Jurkat, Clone E6-1 (cell line): ENCODE measurements at regions not wholly inside any gene's neighbourhood (a gene's known extent, or its start where the extent isn't known, plus 50 kb on each side); places are given as distances from the start of the nearest gene placed in this dataset.
"Not testable (repeated sequence)": the region's sequence is repeated elsewhere in the genome, so short reads cannot be mapped to it uniquely, and the experiment has no call there.

Experiments used
- DNase-seq: peaks from one replicate; pipeline ENCODE4 v3.0.0-alpha.2; 2011; ENCODE audit warnings: low read depth, low spot score
- H3K4me3 ChIP-seq: 2 replicates; pipeline ENCODE4 v1.5.1; 2011; ENCODE audit warnings: mild to moderate bottlenecking, low read length, control low read depth, moderate library complexity

- DNase-seq, result no peak
- no peak overlapping the region for H3K4me3 ChIP-seq
Measured at GRCh38 chr5:154702477-154702876, 52.7 kb upstream of the LARP1 start.

- H3K4me3 ChIP-seq, DNase-seq: not testable (repeated sequence)
Measured at GRCh38 chr5:154701725-154702124, 53.5 kb upstream of the LARP1 start.

- no peak for DNase-seq
- no peak overlapping the region for H3K4me3 ChIP-seq
Measured at GRCh38 chr5:154701181-154701580, 54.0 kb upstream of the LARP1 start.

DNA sequence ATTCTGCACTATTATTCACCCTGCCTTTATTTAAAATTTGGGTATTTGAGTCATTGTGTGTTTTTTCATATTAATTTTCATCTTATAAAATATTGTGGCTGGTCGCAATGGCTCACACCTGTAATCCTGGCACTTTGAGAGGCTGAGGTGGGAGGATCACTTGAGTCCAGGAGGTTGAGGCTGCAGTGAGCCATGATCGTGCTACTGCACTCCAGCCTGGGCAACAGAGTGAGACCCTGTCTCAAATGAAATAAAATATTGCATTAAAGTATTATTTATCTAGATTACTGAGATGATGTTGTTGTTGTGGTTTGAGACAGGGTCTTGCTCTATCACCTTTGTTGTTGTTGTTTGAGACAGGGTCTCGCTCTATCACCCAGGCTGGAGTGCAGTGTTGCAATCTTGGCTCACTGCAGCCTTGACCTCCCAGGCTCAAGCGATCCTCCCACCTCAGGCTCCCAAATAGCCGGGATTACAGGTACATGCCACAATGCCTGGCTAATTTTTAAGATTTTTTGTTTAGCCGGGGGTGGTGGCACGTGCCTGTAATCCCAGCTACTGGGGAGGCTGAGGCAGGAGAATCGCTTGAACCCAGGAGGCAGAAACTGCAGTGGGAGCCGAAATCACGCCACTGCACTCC lies 54.8 kb upstream of the LARP1 start:
- DNase-seq, H3K4me3 ChIP-seq: not testable (repeated sequence)

DNA sequence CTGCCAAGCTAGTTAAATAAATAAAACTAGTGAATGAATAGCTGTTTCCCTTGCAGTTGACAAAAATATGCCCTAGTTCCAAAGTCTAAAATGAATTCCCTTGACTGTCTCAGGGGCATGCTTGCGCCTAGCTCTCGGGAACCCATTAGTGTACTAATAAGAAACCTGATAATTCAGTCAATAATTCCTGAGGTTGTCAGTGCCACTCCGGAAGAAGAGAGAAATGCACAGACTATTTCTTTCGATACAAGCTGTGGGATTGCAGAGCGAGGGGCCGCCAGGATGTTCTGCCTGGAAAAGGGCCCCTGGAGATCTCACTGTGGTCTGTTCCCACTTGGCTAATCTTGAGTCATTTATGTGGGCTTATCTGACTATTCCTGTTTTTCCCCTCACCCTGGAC lies 56.4 kb upstream of the LARP1 start:
- DNase-seq, result no peak
- H3K4me3 ChIP-seq, result no peak overlapping the region

DNA sequence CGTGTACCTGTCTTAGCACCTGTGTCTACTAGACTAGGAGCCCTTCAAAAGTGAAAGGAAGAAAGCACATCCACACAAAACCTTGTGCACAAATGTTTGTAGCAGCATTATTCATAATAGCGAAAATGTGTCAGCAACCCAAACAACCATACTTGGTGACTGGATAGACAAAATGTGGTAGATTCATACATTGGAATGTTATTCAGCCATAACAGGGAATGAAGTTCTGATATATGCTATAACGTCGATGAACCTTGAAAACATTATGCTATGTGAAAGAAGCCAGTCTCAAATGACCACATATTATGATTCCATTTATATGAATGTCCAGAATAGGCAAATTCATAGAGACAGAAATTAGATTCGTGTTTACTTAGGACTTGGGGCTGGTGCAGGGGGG lies 57.8 kb upstream of the LARP1 start:
- H3K4me3 ChIP-seq, result no peak overlapping the region
- DNase-seq, result no peak

- DNase-seq, result no peak
- H3K4me3 ChIP-seq, result no peak overlapping the region
Measured at GRCh38 chr5:154696891-154697290, 58.3 kb upstream of the LARP1 start.

DNA sequence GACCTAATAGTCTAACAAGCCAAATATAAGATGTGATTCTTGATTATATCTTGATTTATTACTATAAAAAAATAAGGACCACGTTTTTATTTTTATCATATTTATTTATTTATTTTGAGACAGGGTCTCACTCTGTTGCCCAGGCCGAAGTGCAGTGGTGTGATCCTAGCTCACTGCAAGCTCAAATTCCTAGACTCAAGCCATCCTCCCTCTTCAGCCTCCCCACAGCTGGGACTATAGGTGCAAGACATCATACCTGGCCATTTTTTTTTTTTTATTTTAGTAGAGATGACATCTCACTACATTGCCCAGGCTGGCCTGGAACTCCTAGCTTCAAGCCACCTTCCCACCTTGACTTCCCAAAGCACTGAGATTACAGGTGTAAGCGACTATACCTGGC lies 61.0 kb upstream of the LARP1 start:
- H3K4me3 ChIP-seq, result no peak overlapping the region
- DNase-seq, result no peak

DNA sequence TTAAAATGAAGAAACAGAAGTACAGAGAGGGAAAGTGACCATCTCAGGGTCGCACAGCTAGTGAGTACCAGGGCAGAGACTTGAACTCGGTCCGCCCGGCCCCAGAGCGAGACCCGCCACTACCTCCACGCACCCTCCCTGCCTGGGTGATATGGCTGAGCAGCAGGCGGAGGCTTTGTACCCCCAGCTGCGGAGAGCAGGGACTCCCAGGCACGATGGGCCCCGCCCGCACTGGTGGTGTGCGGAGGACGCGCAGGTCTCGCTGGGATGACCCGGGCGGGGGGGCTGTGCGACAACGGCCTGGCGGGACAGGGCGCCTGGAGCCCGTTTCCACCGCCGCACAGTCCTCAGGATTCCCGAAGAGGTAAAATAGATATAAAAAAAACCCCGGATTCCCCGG lies 64.7 kb upstream of the LARP1 start:
- no peak overlapping the region for H3K4me3 ChIP-seq
- no peak for DNase-seq

DNA sequence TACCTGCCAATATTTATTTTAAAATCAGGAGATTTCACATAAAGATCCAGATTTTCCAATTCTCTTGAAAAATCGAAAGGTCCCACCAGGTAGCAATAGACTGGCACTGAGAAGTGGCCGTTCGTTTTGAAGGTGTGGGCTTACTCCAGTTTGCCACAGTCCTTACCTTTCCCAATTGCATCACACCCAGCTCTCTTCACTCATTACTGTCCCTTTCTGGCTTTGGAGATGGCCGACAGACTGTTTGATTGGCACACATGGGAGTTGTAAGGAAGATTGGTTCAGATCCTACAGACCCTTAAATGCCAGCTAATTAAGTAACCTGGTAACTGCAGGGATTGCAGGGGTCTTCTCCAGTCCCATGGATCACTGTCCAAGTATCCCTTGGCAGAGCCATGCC lies 68.7 kb upstream of the LARP1 start:
- H3K4me3 ChIP-seq, result no peak overlapping the region
- no peak for DNase-seq

DNA sequence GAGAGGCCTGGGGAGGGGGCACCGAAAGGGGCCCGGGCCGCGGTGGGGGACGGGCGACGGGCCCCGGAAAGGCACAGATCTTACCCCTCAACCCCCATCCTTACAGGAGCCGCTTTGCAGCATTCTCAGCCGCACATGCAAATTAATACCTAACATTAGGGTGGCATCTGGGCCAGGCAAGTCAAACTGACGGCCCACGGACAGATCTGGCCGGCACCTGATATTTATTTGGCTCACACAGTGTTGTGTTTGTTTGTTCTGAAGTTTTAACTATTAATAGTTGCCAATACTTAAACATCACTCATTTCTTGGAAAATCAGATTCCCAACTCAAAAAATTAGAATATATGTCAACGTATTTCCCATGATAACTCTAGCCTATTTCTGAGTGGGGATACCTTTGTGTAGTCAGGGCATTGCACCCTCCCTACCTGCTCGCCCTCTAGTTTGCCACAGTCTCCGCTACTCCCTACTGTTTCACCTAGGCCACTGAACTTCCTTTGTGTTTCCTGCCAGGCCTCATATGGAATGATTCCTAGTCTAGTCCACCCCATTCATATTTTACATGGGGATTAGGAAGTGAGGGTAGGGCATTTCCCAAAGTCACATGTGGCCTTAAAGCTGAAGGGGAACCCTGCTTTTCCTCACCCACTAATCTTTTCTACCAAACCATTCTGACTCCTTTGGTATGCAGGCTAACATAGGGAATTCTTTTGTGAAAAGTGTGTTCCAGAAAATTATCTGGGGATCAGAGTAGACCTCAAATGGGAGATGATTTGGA lies 71.9 kb upstream of the LARP1 start:
- DNase-seq, result no peak

DNA sequence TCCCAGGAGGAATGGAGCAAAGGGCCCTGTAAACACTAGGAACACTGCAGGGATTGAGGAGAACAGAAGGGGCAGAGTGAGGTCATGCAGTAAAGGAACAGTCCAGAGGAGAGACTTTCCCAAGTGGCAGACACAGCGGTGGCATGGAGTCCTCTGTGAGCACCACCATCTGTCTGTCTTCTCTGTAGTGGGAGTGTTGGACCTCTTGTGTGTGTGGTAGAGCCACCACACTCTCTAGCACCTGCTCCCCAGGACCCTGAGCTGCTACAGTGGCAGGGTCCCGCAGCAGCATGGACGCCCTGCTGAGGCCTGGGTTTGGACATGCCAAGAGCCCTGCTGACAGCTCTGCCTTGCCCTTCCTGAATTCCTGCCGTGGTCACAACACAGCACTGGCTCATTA lies 75.7 kb upstream of the LARP1 start:
- H3K4me3 ChIP-seq, result no peak overlapping the region
- no peak for DNase-seq

More for the DNA sequence above, 71.9 kb upstream of the LARP1 start:
- peak overlapping the region; percentile 50 for H3K4me3 ChIP-seq

GRCh38 chr5:154677921-154678320 lies 77.3 kb upstream of the LARP1 start:
- DNase-seq, result no peak
- H3K4me3 ChIP-seq, result no peak overlapping the region

GRCh38 chr5:154676508-154676907 lies 78.7 kb upstream of the LARP1 start:
- DNase-seq, result no peak
- no peak overlapping the region for H3K4me3 ChIP-seq

DNA sequence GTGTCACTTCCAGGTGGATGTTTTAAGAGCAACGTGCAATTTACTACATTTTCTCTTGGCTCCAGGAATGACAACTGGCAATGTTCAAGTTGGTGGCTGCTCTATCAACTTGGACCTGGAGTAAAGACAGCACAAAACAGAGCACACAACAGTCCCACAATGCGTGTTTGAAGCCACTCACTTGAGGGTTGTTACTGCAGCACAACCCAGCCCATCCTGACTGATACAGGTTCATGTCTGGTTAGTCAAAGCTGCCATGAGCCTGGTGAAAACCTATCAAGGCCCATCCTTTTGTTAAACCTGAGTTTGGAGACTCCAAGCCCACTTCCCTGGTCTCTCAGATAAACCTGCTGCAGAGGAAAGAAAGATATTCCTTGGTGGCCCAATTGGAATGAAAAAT lies 81.1 kb upstream of the LARP1 start:
- no peak for DNase-seq
- no peak overlapping the region for H3K4me3 ChIP-seq

- H3K4me3 ChIP-seq, result no peak overlapping the region
- DNase-seq, result no peak
Measured at GRCh38 chr5:154673506-154673905, 81.7 kb upstream of the LARP1 start.

GRCh38 chr5:154669913-154670312 lies 85.3 kb upstream of the LARP1 start:
- peak; percentile 9 for DNase-seq

DNA sequence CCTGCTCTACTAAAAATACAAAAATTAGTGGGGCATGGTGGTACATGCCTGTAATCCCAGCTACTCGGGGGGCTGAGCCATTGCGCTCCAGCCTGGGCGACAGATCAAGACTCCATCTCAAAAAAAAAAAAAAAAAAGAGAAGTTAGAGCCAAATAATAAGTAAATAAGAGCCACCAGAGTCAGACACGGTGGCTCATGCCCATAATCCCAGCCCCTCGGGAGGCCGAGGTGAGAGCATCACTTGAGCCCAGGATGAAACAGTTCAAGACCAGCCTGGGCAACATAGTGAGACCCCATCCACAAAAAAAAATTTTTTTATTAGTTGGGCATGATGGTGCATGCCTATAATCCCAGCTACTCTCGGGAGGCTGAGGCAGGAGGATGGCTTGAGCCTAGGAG lies 85.8 kb upstream of the LARP1 start:
- DNase-seq, result no peak

More at GRCh38 chr5:154669913-154670312, 85.3 kb upstream of the LARP1 start:
- H3K4me3 ChIP-seq, result not testable (repeated sequence)

GRCh38 chr5:154664869-154665268 lies 90.3 kb upstream of the LARP1 start:
- no peak for DNase-seq
- no peak overlapping the region for H3K4me3 ChIP-seq

More for the DNA sequence above, 85.8 kb upstream of the LARP1 start:
- no peak overlapping the region for H3K4me3 ChIP-seq

DNA sequence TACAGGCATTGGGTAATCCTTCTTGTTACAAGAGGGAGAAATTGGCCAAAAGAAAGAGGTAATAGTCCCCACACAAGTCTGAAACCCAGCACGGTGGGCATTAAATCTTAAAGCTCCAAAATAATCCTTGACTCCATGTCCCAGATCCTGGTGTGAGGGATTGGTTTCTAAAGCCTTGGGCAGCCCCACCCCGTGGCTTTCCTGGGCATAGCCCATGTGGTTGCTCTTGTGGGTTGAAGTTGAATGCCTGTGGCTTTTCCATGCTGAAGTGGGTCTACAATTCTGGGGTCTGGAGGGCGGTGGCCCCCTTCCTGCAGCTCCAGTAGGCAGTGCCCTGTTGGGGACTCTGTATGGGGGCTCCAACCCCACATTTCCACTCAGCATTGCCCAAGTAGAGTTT lies 91.8 kb upstream of the LARP1 start:
- DNase-seq, result no peak
- H3K4me3 ChIP-seq, result no peak overlapping the region
